ENCODE measurements at regions not wholly inside any gene's neighbourhood (a gene's known extent, or its start where the extent isn't known, plus 50 kb on each side); places are given as distances from the start of the nearest gene placed in this dataset.
"Not testable (repeated sequence)": the region's sequence is repeated elsewhere in the genome, so short reads cannot be mapped to it uniquely, and the experiment has no call there.

- no peak for DNase-seq (ENCODE audit: low read depth)
These were observed 565.0 kb downstream of the CETN3 start for GRCh38 chr5:89844548-89844947.

- DNase-seq (ENCODE audit: low read depth): no peak
These were observed 567.0 kb downstream of the CETN3 start for GRCh38 chr5:89842531-89842930.

- DNase-seq (ENCODE audit: low read depth): no peak
These were observed 568.6 kb downstream of the CETN3 start for GRCh38 chr5:89840906-89841305.

GRCh38 chr5:89830691-89831090 lies 578.9 kb downstream of the CETN3 start:
- no peak for DNase-seq (ENCODE audit: low read depth)

- no peak for DNase-seq (ENCODE audit: low read depth)
These were observed 581.6 kb downstream of the CETN3 start for GRCh38 chr5:89827960-89828359.

- no peak for DNase-seq (ENCODE audit: low read depth)
These were observed 582.2 kb downstream of the CETN3 start for GRCh38 chr5:89827359-89827758.

- DNase-seq (ENCODE audit: low read depth): no peak
These were observed 582.6 kb downstream of the CETN3 start for GRCh38 chr5:89826938-89827337.

GRCh38 chr5:89823046-89823445 lies 586.5 kb downstream of the CETN3 start:
- DNase-seq (ENCODE audit: low read depth): no peak

- DNase-seq (ENCODE audit: low read depth): no peak
These were observed 591.7 kb downstream of the CETN3 start for GRCh38 chr5:89817841-89818240.

GRCh38 chr5:89816038-89816437 lies 593.5 kb downstream of the CETN3 start:
- peak; percentile 10 for DNase-seq (ENCODE audit: low read depth)

- not testable (repeated sequence) for DNase-seq (ENCODE audit: low read depth)
These were observed 608.8 kb downstream of the CETN3 start for GRCh38 chr5:89800735-89801134.

- DNase-seq (ENCODE audit: low read depth): not testable (repeated sequence)
These were observed 615.1 kb downstream of the CETN3 start for GRCh38 chr5:89794504-89794903.

- DNase-seq (ENCODE audit: low read depth): not testable (repeated sequence)
These were observed 629.8 kb downstream of the CETN3 start for GRCh38 chr5:89779734-89780133.

- no peak for DNase-seq (ENCODE audit: low read depth)
These were observed 631.8 kb downstream of the CETN3 start for GRCh38 chr5:89777758-89778157.

- DNase-seq (ENCODE audit: low read depth): no peak
These were observed 639.6 kb downstream of the CETN3 start for GRCh38 chr5:89769975-89770374.

GRCh38 chr5:89759802-89760201 lies 649.8 kb downstream of the CETN3 start:
- DNase-seq (ENCODE audit: low read depth): no peak

- DNase-seq (ENCODE audit: low read depth): no peak
These were observed 651.4 kb downstream of the CETN3 start for GRCh38 chr5:89758146-89758545.

GRCh38 chr5:89756955-89757354 lies 652.6 kb downstream of the CETN3 start:
- DNase-seq (ENCODE audit: low read depth): no peak

- no peak for DNase-seq (ENCODE audit: low read depth)
These were observed 654.5 kb downstream of the CETN3 start for GRCh38 chr5:89755024-89755423.

GRCh38 chr5:89735082-89735481 lies 674.5 kb downstream of the CETN3 start:
- DNase-seq (ENCODE audit: low read depth): peak; percentile 43

- DNase-seq (ENCODE audit: low read depth): no peak
These were observed 675.8 kb downstream of the CETN3 start for GRCh38 chr5:89733772-89734171.

- no peak for DNase-seq (ENCODE audit: low read depth)
These were observed 679.8 kb downstream of the CETN3 start for GRCh38 chr5:89729623-89730301.

GRCh38 chr5:89728750-89729149 lies 680.8 kb downstream of the CETN3 start:
- peak; percentile 72 for DNase-seq (ENCODE audit: low read depth)

- no peak for DNase-seq (ENCODE audit: low read depth)
These were observed 681.4 kb downstream of the CETN3 start for GRCh38 chr5:89728134-89728533.

All from fibroblast of the conjunctiva (primary cell).